K562 (cell line): ENCODE measurements at regions not wholly inside any gene's neighbourhood (a gene's known extent, or its start where the extent isn't known, plus 50 kb on each side); places are given as distances from the start of the nearest gene placed in this dataset.

ENCODE experiments used
- ARID1B ChIP-seq: fragments of 450-650 bp; IDR thresholded peaks from 2 replicates; pipeline ENCODE4 v1.6.1; 2016; ENCODE audit warnings: antibody characterized with exemption, mild to moderate bottlenecking, inconsistent platforms
- BRD4 ChIP-seq: fragments of 200-600 bp; sonication (generic); IDR thresholded peaks from 2 replicates; pipeline ENCODE4 v1.6.1; 2017; ENCODE audit warnings: inconsistent platforms
- DDX20 ChIP-seq: fragments of 450-650 bp; IDR thresholded peaks from 2 replicates; pipeline ENCODE4 v1.6.1; 2016; ENCODE audit warnings: missing genetic modification characterization, low read depth, mild to moderate bottlenecking, missing compliant biosample characterization, moderate library complexity
- NCOA2 ChIP-seq, 2 experiments: fragments of 450-650 bp; IDR thresholded peaks; 2 replicates each; pipeline ENCODE4 v1.6.1; 2018; ENCODE audit warnings: mild to moderate bottlenecking in 2 of 2, moderate library complexity in 1 of 2; ENCODE audit not compliant: partially characterized antibody in 2 of 2
- POLR2H ChIP-seq: IDR thresholded peaks from 2 replicates; pipeline ENCODE4 v1.6.1; 2016; ENCODE audit warnings: missing genetic modification characterization, low read depth, mild to moderate bottlenecking, control low read depth, missing compliant biosample characterization, moderate library complexity
- SMC3 ChIP-seq: conservative IDR thresholded peaks from 2 replicates; pipeline ENCODE4 v1.6.1; 2011; ENCODE audit warnings: low read depth, low read length, improper control_type of control experiment; ENCODE audit not compliant: insufficient read depth
- ZNF444 ChIP-seq: fragments of 250-450 bp; sonication (Bioruptor Pico); IDR thresholded peaks from 2 replicates; pipeline ENCODE4 v1.4.0; 2020; ENCODE audit warnings: mild to moderate bottlenecking, moderate library complexity
- TF ChIP-seq, protein P1 (sequence below): sonication (generic); formaldehyde crosslinking; IDR thresholded peaks from 2 replicates; pipeline ENCODE4 v1.8.1; 2023; ENCODE audit warnings: mild to moderate bottlenecking, missing genetic modification reagents
- TF ChIP-seq, protein P2 (sequence below): fragments of 450-650 bp; IDR thresholded peaks from 2 replicates; pipeline ENCODE4 v1.6.1; 2016; ENCODE audit warnings: low read depth
- TF ChIP-seq, protein P3 (sequence below): sonication (generic); formaldehyde crosslinking; IDR thresholded peaks from 2 replicates; pipeline ENCODE4 v1.9.0; 2022; ENCODE audit warnings: mild to moderate bottlenecking, missing genetic modification reagents

DNA sequence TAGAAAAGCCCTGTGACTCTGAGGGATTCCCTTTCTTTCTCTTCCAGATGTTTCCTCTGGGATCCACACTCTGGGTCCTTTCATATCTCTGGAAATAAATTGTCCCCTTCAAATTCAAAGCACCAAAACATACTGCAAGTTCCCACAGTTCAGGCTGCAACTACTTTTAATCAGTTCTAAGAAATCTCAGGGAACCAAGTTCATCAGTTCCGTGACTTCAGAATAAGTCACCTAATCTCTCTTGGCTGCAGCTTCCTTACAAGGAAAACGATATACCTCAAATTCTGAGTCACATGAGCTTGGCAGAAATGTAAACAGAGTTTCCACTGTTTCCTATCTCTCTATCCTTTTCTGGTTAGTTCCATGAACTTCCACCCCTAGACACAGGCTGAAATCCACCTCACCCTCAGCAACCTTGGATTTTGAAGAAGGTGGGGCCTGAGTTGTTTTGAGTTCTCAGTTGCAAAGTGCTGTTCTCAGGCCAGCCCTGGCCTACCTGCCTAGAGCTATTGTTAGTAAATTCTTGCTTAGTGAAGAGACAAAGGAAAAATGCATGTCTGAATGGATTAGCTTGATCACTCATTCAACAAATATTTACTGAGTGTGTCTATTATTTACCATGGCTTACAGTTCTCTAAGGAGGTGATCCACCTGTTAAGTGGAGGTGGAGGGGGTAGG, 59.3 kb upstream of the IL6 start (continued):
- TF ChIP-seq, protein P1, sequence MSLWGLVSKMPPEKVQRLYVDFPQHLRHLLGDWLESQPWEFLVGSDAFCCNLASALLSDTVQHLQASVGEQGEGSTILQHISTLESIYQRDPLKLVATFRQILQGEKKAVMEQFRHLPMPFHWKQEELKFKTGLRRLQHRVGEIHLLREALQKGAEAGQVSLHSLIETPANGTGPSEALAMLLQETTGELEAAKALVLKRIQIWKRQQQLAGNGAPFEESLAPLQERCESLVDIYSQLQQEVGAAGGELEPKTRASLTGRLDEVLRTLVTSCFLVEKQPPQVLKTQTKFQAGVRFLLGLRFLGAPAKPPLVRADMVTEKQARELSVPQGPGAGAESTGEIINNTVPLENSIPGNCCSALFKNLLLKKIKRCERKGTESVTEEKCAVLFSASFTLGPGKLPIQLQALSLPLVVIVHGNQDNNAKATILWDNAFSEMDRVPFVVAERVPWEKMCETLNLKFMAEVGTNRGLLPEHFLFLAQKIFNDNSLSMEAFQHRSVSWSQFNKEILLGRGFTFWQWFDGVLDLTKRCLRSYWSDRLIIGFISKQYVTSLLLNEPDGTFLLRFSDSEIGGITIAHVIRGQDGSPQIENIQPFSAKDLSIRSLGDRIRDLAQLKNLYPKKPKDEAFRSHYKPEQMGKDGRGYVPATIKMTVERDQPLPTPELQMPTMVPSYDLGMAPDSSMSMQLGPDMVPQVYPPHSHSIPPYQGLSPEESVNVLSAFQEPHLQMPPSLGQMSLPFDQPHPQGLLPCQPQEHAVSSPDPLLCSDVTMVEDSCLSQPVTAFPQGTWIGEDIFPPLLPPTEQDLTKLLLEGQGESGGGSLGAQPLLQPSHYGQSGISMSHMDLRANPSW (CRISPR knock-in tag): no peak
- TF ChIP-seq BRD4: no peak
- TF ChIP-seq ZNF444 (CRISPR knock-in tag): no peak
- TF ChIP-seq, protein P2, sequence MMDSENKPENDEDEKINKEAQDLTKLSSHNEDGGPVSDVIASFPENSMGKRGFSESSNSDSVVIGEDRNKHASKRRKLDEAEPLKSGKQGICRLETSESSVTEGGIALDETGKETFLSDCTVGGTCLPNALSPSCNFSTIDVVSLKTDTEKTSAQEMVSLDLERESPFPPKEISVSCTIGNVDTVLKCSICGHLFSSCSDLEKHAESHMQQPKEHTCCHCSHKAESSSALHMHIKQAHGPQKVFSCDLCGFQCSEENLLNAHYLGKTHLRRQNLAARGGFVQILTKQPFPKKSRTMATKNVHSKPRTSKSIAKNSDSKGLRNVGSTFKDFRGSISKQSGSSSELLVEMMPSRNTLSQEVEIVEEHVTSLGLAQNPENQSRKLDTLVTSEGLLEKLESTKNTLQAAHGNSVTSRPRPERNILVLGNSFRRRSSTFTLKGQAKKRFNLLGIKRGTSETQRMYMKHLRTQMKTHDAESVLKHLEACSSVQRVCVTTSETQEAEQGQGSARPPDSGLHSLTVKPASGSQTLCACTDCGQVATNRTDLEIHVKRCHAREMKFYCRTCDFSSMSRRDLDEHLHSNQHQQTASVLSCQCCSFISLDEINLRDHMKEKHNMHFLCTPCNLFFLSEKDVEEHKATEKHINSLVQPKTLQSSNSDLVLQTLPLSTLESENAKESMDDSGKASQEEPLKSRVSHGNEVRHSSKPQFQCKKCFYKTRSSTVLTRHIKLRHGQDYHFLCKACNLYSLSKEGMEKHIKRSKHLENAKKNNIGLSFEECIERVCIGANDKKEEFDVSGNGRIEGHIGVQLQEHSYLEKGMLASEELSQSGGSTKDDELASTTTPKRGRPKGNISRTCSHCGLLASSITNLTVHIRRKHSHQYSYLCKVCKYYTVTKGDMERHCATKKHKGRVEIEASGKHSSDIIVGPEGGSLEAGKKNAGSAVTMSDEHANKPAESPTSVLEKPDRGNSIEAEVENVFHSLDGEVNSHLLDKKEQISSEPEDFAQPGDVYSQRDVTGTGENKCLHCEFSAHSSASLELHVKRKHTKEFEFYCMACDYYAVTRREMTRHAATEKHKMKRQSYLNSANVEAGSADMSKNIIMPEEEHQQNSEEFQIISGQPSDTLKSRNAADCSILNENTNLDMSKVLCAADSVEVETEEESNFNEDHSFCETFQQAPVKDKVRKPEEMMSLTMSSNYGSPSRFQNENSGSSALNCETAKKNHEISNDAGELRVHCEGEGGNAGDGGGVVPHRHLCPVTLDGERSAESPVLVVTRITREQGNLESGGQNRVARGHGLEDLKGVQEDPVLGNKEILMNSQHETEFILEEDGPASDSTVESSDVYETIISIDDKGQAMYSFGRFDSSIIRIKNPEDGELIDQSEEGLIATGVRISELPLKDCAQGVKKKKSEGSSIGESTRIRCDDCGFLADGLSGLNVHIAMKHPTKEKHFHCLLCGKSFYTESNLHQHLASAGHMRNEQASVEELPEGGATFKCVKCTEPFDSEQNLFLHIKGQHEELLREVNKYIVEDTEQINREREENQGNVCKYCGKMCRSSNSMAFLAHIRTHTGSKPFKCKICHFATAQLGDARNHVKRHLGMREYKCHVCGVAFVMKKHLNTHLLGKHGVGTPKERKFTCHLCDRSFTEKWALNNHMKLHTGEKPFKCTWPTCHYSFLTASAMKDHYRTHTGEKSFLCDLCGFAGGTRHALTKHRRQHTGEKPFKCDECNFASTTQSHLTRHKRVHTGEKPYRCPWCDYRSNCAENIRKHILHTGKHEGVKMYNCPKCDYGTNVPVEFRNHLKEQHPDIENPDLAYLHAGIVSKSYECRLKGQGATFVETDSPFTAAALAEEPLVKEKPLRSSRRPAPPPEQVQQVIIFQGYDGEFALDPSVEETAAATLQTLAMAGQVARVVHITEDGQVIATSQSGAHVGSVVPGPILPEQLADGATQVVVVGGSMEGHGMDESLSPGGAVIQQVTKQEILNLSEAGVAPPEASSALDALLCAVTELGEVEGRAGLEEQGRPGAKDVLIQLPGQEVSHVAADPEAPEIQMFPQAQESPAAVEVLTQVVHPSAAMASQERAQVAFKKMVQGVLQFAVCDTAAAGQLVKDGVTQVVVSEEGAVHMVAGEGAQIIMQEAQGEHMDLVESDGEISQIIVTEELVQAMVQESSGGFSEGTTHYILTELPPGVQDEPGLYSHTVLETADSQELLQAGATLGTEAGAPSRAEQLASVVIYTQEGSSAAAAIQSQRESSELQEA: no peak
- TF ChIP-seq, protein P3, sequence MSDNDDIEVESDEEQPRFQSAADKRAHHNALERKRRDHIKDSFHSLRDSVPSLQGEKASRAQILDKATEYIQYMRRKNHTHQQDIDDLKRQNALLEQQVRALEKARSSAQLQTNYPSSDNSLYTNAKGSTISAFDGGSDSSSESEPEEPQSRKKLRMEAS (CRISPR knock-in tag): no peak
- 0 out of 2 replicates have a peak, but pooled peaks have one; percentile 24 for TF ChIP-seq DDX20
- TF ChIP-seq SMC3: no peak
- TF ChIP-seq ARID1B: peak; percentile 83
- no peak for TF ChIP-seq NCOA2 (IDR thresholded peaks at IDR 0.05; ENCODE audit: partially characterized antibody in 2 of 2)
- peak; percentile 76 for TF ChIP-seq POLR2H
